HG02870 (cell line): ENCODE measurements at regions not wholly inside any gene's neighbourhood (a gene's known extent, or its start where the extent isn't known, plus 50 kb on each side); places are given as distances from the start of the nearest gene placed in this dataset.
"Not testable (repeated sequence)": the region's sequence is repeated elsewhere in the genome, so short reads cannot be mapped to it uniquely, and the experiment has no call there.

Experiments
- ATAC-seq: cut with Tn5 transposase; IDR thresholded peaks from one replicate; pipeline ENCODE4 v1.9.1; 2021; ENCODE audit warnings: mild to moderate bottlenecking, moderate library complexity; ENCODE audit not compliant: unreplicated experiment

- no peak for ATAC-seq
Measured at GRCh38 chr11:38461751-38462150, 1863.7 kb upstream of the RAG2 start.

GRCh38 chr11:38460896-38461295 lies 1862.9 kb upstream of the RAG2 start:
- ATAC-seq, result no peak

- no peak for ATAC-seq
Measured at GRCh38 chr11:38460429-38460828, 1862.4 kb upstream of the RAG2 start.

- ATAC-seq, result no peak
Measured at GRCh38 chr11:38456371-38456770, 1858.3 kb upstream of the RAG2 start.

- ATAC-seq, result no peak
Measured at GRCh38 chr11:38448284-38448683, 1850.2 kb upstream of the RAG2 start.

GRCh38 chr11:38446336-38446735 lies 1848.3 kb upstream of the RAG2 start:
- ATAC-seq, result no peak

- ATAC-seq, result no peak
Measured at GRCh38 chr11:38438091-38438490, 1840.1 kb upstream of the RAG2 start.

- no peak for ATAC-seq
Measured at GRCh38 chr11:38425578-38425977, 1827.5 kb upstream of the RAG2 start.

- no peak for ATAC-seq
Measured at GRCh38 chr11:38423042-38423441, 1825.0 kb upstream of the RAG2 start.

- no peak for ATAC-seq
Measured at GRCh38 chr11:38416141-38416540, 1818.1 kb upstream of the RAG2 start.

GRCh38 chr11:38411149-38411548 lies 1813.1 kb upstream of the RAG2 start:
- no peak for ATAC-seq

- ATAC-seq, result no peak
Measured at GRCh38 chr11:38402063-38402462, 1804.0 kb upstream of the RAG2 start.

GRCh38 chr11:38392176-38392575 lies 1794.1 kb upstream of the RAG2 start:
- no peak for ATAC-seq

GRCh38 chr11:38384568-38384967 lies 1786.5 kb upstream of the RAG2 start:
- no peak for ATAC-seq

GRCh38 chr11:38365274-38365673 lies 1767.2 kb upstream of the RAG2 start:
- ATAC-seq, result no peak

- no peak for ATAC-seq
Measured at GRCh38 chr11:38356255-38356654, 1758.2 kb upstream of the RAG2 start.

- ATAC-seq, result no peak
Measured at GRCh38 chr11:38345286-38345685, 1747.2 kb upstream of the RAG2 start.

- ATAC-seq, result not testable (repeated sequence)
Measured at GRCh38 chr11:38341612-38342011, 1743.6 kb upstream of the RAG2 start.

- no peak for ATAC-seq
Measured at GRCh38 chr11:38339835-38340440, 1741.9 kb upstream of the RAG2 start.

- not testable (repeated sequence) for ATAC-seq
Measured at GRCh38 chr11:38338022-38338421, 1740.0 kb upstream of the RAG2 start.

- no peak for ATAC-seq
Measured at GRCh38 chr11:38332046-38332445, 1734.0 kb upstream of the RAG2 start.

GRCh38 chr11:38330578-38330977 lies 1732.5 kb upstream of the RAG2 start:
- ATAC-seq, result no peak
